ENCODE measurements at regions not wholly inside any gene's neighbourhood (a gene's known extent, or its start where the extent isn't known, plus 50 kb on each side); places are given as distances from the start of the nearest gene placed in this dataset.

DNA sequence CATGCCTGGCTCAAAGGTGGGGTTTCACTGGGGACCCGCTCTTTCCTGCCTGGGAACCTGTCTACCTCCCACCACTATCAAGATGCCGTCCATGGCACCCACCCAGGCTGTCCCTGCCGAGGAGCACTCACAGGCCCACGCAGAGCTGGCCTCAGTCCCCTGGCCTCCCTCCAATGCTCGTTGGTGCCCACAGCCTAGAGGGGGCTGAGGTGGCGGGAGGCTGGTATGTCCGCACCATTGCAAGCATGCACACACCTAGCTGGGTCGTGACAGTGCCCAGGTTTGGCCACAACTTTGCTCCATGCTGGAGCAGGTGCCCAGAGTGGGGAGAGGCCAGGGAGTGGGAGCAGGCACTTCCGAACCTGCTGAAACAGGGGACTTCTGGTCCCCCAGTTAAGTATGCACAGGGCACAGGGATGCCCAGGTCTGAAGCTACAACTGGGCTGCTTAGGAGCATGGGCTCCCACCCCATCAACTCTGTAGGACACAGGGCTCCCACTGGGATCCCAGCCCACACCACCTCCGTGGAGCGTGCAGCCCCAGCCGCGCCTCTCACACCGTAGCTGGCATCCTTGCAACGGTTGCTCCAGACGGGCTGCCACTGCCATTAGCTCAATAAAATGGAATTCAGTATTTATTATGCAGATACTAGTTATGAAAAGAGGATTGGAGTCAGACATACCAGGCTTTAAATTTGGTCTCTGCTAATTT lies 1376.1 kb upstream of the TENM3 start:
- no peak for DNase-seq

DNA sequence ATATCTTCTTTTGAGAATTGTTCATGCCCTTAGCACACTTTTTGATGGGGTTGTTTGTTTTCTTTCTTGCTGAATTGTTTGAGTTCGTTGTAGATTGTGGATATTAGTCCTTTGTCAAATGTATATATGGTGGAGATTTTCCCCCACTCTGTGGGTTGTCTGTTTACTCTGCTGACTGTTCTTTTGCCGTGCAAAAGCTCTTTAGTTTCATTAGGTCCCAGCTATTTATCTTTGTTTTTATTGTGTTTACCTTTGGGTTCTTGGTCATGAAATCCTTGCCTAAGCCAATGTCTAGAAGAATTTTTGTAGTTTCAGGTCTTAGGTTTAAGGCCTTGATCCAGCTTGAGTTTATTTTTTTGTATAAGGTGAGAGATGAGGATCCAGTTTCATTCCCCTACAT lies 1372.6 kb upstream of the TENM3 start:
- DNase-seq = no peak

DNA sequence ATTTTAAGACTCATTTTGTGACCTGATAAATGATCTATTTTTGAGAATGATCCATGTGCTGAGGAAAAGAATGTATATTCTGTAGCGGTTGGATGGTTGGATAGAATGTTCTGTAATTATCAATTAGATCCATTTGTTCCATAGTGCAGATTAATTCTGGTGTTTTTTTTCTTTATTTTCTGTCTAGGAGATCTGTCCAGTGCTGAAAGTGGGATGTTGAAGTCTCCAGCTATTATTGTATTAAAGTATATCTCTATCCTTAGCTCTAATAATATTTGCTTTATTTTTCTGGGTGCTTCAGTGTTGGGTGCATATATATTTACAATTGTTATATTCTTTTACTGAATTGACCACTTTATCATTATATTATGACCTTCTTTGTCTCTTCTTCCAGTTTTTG lies 1344.9 kb upstream of the TENM3 start:
- no peak for DNase-seq

DNA sequence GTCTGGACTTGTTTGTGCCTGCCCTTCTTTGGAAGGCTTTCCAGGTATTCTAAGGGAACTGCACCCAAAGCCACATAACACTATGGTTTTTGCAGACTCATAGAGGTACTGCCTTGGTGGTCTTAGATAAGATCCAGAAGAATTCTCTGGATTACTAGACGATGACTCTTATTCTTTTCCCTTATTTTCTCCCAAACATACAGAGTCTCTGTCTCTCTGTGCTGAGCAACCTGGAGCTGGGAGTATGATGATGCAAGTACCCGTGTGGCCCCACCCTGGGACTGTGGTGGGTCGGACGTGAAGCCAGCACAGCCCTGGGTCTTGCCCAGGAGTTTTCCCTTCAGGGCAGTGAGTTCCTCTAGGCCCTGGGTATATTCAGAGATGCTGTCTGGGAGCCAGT lies 1342.4 kb upstream of the TENM3 start:
- no peak for DNase-seq

DNA sequence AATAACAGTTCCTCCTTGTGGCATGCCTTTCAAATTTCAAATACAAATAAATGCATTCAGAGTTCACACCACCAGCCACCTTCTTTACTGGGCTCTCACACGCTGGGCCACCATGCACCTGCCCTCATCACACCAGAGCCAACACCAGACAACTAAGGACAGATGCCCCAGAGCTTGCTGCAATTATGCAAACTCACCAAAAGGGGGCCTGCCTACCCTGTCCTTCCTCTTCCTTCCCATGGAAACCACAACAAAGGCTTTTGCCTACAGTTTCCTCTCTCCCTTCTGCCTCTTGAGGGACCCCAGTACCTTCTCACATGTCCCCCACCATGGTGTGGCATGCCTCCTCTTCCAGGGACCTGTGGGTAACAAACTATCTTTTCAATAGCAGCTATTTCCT lies 1333.9 kb upstream of the TENM3 start:
- DNase-seq = peak; percentile 14

DNA sequence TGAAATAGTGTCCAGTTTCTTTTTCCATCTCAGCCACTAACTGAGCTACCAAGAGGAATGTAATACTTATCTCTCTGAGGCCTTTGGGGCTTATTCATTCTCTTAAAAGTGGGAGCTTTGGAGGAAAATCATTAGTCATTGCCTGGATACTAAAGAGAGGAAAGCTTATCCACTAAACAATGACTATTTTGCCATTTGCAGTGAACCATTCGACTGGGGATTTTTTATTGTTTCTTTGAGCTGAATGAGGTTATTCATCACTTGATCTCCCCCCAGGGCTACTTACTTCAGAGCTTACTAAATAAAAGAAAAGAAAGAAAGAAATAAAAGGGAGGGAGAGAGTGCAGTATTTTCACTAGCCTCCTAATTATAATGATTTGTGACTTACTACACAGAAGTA lies 1329.5 kb upstream of the TENM3 start:
- DNase-seq = peak; percentile 47

DNA sequence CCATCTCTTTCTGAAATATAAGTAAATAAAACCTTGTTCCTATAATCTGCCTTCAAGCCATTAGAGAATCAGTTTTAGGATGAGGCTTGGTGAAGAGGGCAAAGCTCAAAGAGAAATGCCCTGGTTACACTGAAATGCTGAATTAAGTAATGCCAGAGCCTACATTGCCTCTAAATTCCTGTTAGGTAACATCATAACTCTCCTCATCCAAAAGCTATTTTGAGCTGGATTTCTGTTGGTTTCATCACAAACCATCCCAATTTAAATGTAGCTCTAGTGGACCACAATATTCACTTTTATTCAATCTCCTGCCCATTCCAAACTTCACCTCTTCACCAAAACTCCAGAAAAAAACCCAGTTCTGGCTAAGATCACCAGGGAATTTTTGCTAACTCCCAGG lies 1319.7 kb upstream of the TENM3 start:
- DNase-seq = peak; percentile 92

DNA sequence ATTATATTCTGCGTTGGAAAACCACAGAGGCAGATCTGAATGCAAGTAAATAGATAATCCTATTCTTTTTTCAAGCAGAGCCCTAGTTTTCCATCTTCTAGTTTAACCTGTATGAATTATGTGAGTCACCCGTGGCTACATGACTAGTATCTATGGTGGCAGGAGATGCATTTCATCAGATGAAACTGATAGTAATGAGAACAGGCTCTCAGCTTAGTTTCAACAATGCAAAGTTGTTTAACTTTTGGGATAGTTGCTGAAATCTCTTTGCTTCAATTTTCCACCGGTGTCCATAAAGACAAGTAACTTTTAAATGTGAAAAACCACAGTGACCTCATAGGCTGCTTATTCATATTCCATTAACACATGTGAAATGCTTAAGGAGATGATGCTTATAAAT lies 1317.4 kb upstream of the TENM3 start:
- peak; percentile 46 for DNase-seq

DNA sequence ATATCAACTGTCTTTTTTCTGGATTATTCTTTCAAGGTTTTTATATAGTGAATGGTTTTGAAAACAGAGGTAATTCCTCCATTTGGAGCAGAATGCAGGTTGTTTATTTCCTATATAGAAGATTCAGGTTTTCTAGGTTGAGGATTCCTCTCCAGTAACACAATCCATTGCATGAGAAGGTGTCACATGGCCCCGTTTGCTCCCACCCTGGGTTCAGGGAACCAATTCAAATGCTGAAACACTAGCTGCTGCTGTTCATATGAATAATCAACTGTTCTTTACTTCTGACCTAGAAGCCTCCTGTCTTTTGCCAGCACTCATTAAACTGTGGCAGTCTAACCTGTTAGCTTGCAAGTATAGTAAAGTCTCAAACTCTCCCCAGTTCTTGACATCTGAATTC lies 1316.9 kb upstream of the TENM3 start:
- no peak for DNase-seq

DNA sequence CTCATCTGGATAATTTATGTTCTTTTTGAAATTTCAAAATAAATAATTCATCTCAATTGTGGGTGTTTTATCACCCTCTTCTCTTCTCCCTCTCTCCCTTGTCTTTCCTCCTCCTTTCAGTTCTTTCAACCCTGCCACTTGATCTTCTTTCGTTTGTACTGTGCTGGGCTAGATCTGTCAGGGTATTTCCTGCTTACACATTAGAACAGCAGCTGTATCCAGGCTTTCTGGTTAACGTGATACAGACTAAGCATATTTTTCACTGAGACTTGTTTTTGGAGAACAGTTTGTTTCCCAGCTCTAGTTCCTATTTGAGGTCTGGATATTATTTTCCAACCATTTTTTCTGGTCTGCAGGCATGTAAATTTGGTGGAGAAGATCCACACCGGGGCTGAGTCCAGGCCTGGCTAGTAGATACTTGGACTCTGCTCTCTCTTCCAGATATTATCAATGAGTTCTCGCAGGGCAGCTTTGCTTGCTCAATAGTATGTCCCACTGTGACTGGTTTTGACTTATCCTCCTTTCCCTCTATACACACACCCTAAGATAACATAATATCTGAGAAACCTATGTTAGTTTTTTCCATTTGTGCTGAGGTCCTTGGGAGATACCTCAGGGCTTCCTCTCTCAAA lies 1310.7 kb upstream of the TENM3 start:
- no peak for DNase-seq

DNA sequence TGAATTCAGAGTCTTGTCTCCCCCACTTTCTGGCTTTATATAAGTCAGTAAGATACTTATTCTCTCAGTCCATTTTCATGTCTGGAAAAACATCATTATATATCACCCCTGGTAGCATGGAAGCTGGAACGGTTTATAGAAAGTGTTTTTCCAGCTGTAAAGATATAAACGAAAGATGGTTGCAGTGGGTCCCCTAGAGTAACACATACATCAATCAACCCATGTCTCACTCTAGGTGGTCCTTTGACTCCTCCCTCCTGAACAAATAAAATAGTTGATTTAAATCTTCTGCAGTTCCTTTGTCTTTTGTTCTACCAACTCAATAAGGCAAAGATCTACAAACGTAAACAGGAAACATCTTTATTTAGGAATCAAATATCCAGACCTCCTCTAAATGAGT lies 1306.1 kb upstream of the TENM3 start:
- no peak for DNase-seq

DNA sequence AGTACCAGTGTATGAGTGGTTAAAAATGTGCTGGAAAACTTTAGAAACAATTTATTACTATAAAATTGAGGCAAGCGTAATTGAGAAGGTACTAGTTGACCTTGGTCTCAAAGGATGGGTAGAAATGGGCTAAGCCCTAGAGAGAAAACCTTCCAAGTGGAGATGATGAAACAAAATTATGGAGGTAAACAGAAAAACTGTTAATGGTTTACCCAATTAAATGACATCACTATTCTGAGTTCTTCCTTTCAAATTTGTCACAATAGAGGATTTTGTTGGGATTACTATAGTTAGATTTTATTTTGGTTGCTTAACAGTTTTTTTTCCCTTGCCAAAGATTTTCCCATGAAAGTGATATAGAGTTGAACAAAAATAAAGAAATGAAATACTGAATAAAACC lies 1302.5 kb upstream of the TENM3 start:
- DNase-seq = no peak

DNA sequence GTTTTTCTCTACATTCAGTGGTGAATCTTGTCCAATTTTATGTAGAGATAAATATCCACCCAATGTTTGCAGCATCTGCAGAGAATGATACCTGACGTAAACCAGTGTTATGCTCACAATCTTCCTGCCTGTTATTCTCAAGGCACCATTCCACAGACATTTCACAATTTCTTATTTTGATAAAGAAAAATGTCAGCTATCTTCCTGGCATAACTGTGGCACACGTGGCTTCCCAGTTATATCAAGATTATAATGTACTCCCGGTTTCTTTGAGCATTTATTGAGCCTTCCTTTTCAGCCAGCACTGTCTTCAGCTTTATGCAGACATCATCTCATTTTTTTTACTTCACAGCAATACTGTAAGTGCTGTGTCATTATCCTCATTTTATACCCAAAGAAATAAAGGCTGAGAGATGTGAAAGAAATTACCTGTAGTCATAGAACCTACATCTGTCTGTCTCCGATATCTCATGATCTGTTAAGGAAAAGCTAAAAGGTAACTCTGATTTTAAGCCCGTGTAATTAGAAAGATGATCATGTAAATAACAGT lies 1300.8 kb upstream of the TENM3 start:
- DNase-seq = no peak

DNA sequence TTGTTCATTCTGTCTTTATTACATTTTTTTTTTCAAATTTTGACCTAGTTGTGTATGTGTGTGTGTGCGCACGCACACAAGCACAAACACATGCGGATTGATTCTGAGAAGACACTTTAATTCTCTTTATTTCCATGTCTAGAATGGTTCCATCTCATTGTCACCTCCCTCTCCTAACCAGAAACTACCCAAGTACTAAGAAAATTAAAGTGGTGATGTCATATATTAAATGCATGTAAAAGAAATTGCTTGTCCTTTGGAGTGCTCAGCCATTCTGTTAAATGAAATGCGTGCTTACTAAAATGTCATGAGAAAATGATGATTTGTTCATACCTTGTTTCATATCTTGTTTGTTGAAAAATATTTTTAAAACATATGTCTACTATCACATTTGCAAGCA lies 1297.0 kb upstream of the TENM3 start:
- no peak for DNase-seq

DNA sequence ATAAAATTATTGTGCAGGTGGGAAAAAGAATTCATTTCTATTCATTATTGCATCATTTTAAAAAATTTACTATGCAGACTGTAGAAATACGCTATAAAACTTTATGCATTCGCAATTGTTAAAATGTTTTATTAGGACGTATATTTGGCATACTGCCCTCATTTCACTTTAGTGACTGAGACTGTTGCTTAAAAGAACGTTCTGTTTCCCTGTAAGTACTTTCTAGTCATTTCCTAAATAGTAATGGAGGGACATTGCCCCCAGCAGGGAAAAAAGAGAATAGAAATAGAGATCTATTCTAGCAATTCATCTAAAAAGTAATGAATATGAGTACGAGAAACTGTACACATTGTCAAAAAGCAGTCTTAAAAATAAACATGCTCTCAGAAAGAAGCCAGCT lies 1295.8 kb upstream of the TENM3 start:
- DNase-seq = peak; percentile 40

DNA sequence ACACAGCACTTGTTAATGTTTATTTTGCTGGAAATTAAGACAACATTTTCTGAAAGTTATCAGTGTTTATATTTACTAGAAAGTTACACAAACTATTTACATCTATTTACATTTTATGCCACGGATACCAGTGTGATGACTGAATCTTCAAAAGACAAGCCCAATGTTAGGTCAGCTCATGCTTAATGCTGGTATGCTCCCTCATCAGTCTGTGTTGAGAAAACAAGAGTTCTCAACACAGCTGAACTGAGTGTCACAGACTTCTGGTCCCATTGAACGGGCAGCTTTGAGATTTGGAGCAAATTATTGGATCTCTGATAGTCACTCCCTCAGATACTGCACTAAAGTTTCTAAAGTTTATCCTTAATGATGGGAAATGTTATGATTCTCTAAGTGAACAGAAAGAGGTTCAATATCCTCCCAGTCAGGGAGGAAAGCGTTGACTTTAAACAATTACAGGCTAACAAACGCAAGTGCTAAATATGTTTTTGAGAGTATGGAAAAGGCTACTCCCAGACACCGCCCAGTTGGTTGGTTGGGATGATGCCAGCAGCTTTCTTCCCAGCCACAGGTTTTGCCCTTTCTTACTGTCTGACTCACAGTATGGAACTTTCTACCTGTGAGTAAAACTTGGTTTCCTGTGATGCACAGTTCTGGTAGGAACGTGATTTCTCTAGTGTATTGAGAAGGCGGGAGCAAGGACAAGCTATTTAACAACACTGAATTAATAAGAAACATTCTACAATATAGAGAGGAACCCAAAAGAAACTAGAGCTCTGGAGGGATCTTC lies 1293.6 kb upstream of the TENM3 start:
- DNase-seq = no peak

DNA sequence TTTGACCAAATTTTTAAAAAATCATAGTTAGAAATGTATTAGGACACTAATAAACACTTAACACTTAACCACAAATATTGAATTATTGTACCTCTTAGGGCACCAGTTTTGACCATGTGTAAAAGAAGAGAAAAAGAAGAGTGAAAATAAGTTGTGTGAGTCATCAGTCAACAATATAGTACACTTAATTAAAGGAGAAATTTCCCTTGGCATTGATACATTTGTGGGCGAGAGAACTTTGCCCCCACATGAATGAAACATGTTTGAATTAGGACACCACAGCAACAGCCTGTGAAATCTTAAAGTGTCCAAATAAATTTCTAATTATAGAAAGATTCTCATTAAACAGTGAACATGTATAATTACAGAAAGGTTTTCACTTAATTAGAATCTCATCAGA lies 1292.8 kb upstream of the TENM3 start:
- DNase-seq = no peak

DNA sequence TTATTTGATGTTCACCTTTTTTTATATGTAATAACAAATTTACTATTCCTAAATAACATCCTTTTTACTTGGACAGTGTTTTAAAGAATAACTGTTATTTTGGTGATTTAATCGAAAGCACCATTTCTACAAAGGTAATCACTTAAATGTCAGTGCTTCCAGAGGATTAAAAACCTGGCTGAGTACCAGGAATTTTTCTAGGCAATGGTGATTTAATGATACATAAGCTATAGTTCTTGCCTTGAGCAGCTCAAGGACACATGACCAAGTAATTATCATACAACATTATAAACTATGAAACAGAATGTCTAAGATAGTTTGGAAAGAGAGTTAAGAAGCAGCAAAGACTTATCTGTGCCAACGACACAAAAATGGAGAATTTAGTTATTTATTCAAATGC lies 1291.9 kb upstream of the TENM3 start:
- no peak for DNase-seq

DNA sequence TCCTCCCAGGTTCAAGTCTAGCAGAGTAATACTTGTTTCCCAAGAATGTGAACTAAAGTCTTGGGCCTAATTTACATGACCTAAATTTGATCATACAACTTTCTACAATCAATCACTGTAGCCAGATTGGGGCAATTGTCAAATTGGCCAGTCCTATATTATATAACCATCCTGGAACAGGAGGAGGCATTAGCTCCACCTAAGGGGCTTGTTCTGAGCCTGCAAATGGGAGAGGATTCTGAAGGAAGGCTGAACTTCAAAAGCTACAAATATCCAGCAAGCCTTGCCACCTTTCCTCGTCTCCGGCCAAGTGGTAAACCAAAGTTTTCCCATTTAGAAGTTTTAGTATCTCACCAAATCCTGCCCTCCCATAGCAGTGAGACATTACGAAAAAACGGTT lies 1289.6 kb upstream of the TENM3 start:
- DNase-seq = peak; percentile 4

DNA sequence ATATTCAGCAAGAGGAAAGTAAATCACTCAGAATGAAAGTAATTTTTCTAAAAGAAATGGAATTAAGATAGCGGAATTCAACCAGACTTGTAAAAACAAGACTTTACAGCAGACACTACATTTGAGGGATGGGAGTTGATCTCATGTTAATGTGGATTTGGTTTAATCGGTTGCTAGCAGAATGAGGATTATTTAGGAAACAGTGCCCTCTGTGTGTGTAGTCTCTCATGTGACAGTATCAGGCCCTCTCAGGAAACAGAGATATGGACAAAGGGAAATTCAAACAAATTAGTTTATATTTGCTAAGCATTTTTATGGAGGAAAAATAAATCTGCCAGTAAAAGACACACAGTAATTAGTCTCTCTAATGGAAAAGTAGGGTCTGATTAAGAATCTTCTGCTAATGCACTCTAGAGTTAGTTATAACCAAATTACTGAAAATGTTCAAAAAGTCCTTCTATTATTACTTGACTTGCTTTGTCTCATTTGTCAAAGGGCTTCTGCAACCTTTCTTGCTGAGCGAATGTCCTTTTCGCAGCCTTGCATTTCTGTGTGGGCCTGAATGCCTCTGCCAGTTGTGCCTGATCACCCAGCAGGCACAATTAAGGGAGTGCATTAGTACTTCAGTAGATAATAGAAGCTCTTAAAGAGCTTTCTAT lies 1282.3 kb upstream of the TENM3 start:
- DNase-seq = peak; percentile 2

DNA sequence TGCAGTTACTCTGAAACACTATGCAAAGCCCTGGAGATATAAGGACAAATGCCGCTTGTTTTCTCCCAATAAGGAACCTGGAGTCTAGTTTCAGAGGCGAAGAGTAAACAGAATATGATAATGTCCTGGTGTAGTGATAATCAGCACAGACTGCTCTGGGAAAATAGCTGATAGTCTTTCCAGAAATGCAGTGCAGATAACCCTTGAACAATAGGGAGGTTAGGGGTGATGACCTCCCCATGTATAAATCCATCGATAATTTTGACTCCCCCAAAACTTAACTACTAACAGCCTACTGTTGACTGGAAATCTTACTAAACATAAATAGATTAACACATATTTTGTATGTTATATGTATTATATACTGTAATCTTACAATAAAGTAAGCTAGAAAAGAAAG lies 1280.9 kb upstream of the TENM3 start:
- no peak for DNase-seq

DNA sequence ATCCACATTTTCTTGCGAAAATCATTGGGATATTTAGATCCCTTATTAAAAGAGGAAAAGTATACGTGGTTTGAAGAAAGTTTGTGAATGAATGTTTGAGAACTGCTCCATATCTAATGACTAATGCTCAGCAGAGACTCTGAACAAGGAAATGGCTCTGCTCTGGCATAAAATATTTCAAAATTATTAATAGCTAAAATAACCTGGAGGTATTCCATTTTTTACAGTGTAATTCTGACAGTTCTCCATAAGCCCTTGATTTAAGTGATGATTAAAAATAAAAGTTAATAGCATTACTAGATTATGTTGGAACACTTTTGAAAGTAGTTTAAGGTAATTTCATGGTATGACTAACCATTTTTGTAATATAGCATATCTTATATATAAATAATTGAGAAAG lies 1276.9 kb upstream of the TENM3 start:
- DNase-seq = no peak

DNA sequence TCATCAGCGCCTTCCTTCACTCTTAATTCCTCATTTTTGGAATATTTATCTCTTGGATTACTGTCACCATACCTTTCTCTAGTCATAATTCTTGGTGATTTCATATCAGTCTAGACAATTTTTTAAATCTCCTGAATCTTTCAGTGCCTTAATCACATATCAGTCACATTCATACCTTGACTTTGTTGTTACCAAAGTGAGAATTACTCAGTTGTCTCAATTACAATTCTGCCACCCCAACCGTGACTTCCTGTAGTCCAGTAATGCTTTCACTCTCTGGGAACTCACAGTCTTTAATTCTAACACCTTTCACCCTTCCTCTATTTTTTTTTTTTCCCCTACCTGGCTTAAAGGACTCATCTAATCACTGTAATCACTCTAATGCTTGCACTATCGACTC lies 1275.3 kb upstream of the TENM3 start:
- no peak for DNase-seq
